DOHH2 (cell line): ENCODE measurements at regions not wholly inside any gene's neighbourhood (a gene's known extent, or its start where the extent isn't known, plus 50 kb on each side); places are given as distances from the start of the nearest gene placed in this dataset.

Source experiments
- H3F3A ChIP-seq: fragments of 200-600 bp; sonication (generic), shearing (Covaris generic); 2 replicates; pipeline ENCODE4 v1.6.0; 2016; ENCODE audit warnings: antibody characterized with exemption, mild to moderate bottlenecking; ENCODE audit not compliant: control insufficient read depth, insufficient read depth
- H3K27ac ChIP-seq: fragments of 200-600 bp; sonication (generic); 2 replicates; pipeline ENCODE4 v1.5.1; 2014; ENCODE audit warnings: low read depth, mild to moderate bottlenecking, low read length, moderate library complexity
- H3K27me3 ChIP-seq: fragments of 200-600 bp; sonication (generic); 2 replicates; pipeline ENCODE4 v1.6.1; 2014; ENCODE audit warnings: mild to moderate bottlenecking, low read length, mixed read lengths; ENCODE audit not compliant: control insufficient read depth
- H3K36me3 ChIP-seq: fragments of 200-600 bp; sonication (generic); 2 replicates; pipeline ENCODE4 v1.6.1; 2014; ENCODE audit warnings: mild to moderate bottlenecking, low read length, moderate library complexity, mixed read lengths; ENCODE audit not compliant: control insufficient read depth
- H3K4me1 ChIP-seq: fragments of 200-600 bp; sonication (generic); 2 replicates; pipeline ENCODE4 v1.6.1; 2014; ENCODE audit warnings: mild to moderate bottlenecking, low read length, mixed read lengths; ENCODE audit not compliant: control insufficient read depth
- H3K4me2 ChIP-seq: fragments of 200-600 bp; sonication (generic); 2 replicates; pipeline ENCODE4 v1.6.0; 2014; ENCODE audit warnings: mild to moderate bottlenecking, low read length, moderate library complexity
- H3K4me3 ChIP-seq: fragments of 200-600 bp; sonication (generic); 2 replicates; pipeline ENCODE4 v1.5.1; 2014; ENCODE audit warnings: mild to moderate bottlenecking, low read length, mixed read lengths
- H3K79me2 ChIP-seq: fragments of 200-600 bp; sonication (generic); 2 replicates; pipeline ENCODE4 v1.6.1; 2014; ENCODE audit warnings: mild to moderate bottlenecking, low read length, mixed read lengths; ENCODE audit not compliant: control insufficient read depth
- H3K9me2 ChIP-seq: fragments of 200-600 bp; sonication (generic); replicated peaks from 2 replicates; pipeline ENCODE4 v1.6.1; 2014; ENCODE audit warnings: mild to moderate bottlenecking, low read length, mixed read lengths; ENCODE audit not compliant: control insufficient read depth
- H3K9me3 ChIP-seq: fragments of 200-600 bp; sonication (generic); 2 replicates; pipeline ENCODE4 v1.6.1; 2014; ENCODE audit warnings: antibody characterized with exemption, low read length, mixed read lengths; ENCODE audit not compliant: control insufficient read depth, insufficient read depth
- H4K20me1 ChIP-seq: fragments of 200-600 bp; sonication (generic); 2 replicates; pipeline ENCODE4 v1.6.0; 2014; ENCODE audit warnings: low read depth, mild to moderate bottlenecking, antibody characterized with exemption, low read length, moderate library complexity; ENCODE audit not compliant: control insufficient read depth, insufficient read depth
- CTCF ChIP-seq: fragments of 200-600 bp; sonication (generic); IDR thresholded peaks from one replicate; pipeline ENCODE4 v1.5.1; 2014; ENCODE audit warnings: antibody characterized with exemption, mild to moderate bottlenecking, low read depth, low read length; ENCODE audit not compliant: poor library complexity, severe bottlenecking
- EZH2phosphoT487 ChIP-seq: fragments of 200-600 bp; sonication (generic); IDR thresholded peaks from 2 replicates; pipeline ENCODE4 v1.6.1; 2017; ENCODE audit warnings: borderline replicate concordance, mild to moderate bottlenecking, antibody characterized with exemption, low read length, moderate library complexity, mixed read lengths

DNA sequence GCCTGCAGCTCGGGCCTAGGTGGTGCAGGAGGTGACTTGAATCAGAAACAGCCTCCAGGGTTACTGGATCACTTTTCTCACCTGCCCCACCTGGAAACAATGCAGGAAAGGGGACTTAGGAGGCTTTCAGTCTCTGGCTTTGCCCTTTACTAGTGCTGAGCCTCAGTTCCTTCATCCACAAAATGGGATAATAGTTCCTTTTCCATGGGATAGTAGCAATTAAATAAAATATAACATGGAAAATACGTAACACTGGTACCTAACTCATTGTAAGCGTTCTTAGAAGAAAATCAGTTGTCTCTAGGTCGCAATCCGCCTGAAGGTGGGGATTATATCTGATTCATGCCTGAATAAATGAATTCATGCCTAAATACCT is 91.4 kb upstream of the CALM2 start:
- no peak overlapping the region for H3K27ac ChIP-seq

GRCh38 chr2:47266939-47267710 is 90.8 kb upstream of the CALM2 start:
- no peaks in the 10 kb centered on the region for H4K20me1 ChIP-seq
- H3K4me3 ChIP-seq, result no peak overlapping the region
- no peaks in the 10 kb centered on the region for H3K9me3 ChIP-seq
- no peaks in the 10 kb centered on the region for H3F3A ChIP-seq
- no peak overlapping the region for H3K4me2 ChIP-seq
- no peaks in the 10 kb centered on the region for H3K36me3 ChIP-seq
- peaks cover 12% of the 10 kb centered on the region for H3K4me1 ChIP-seq
- H3K27me3 ChIP-seq, result no peaks in the 10 kb centered on the region
- H3K79me2 ChIP-seq, result no peaks in the 10 kb centered on the region
- no peak for TF ChIP-seq CTCF
- no peak for TF ChIP-seq EZH2phosphoT487
- H3K9me2 ChIP-seq, result no peaks in the 10 kb centered on the region
- H3K27ac ChIP-seq, result no peak overlapping the region

More for the DNA sequence above, 91.4 kb upstream of the CALM2 start:
- Histone ChIP-seq H3K9me2 (no peaks in the 10 kb centered on the region), H4K20me1 (no peaks in the 10 kb centered on the region), H3K4me3 (no peak overlapping the region), H3K9me3 (no peaks in the 10 kb centered on the region), H3K4me1 (peaks cover 18% of the 10 kb centered on the region), H3K4me2 (no peak overlapping the region), H3K36me3 (no peaks in the 10 kb centered on the region), H3K27me3 (no peaks in the 10 kb centered on the region), H3K79me2 (no peaks in the 10 kb centered on the region), H3F3A (no peaks in the 10 kb centered on the region)
- no peak for TF ChIP-seq EZH2phosphoT487
- TF ChIP-seq CTCF, result no peak

GRCh38 chr2:47265751-47266231 is 89.5 kb upstream of the CALM2 start:
- Histone ChIP-seq H3K9me3 (no peaks in the 10 kb centered on the region), H3K36me3 (no peaks in the 10 kb centered on the region), H3F3A (no peaks in the 10 kb centered on the region), H3K79me2 (no peaks in the 10 kb centered on the region), H3K27ac (no peak overlapping the region), H3K27me3 (no peaks in the 10 kb centered on the region), H3K9me2 (no peaks in the 10 kb centered on the region), H3K4me2 (no peak overlapping the region), H4K20me1 (no peaks in the 10 kb centered on the region), H3K4me1 (no peaks in the 10 kb centered on the region), H3K4me3 (no peak overlapping the region)
- TF ChIP-seq EZH2phosphoT487, result no peak
- no peak for TF ChIP-seq CTCF
